Fibroblast of skin of left biceps (primary cell): ENCODE measurements at regions not wholly inside any gene's neighbourhood (a gene's known extent, or its start where the extent isn't known, plus 50 kb on each side); places are given as distances from the start of the nearest gene placed in this dataset.

Experiments
- DNase-seq, 2 experiments: peaks; one replicate each; pipeline ENCODE4 v3.0.0-alpha.2; 2013; ENCODE audit warnings: low read depth in 2 of 2

GRCh38 chr2:121860033-121860757 is 104.7 kb downstream of the TSN start:
- DNase-seq, result peak; percentile 30 to 33

GRCh38 chr2:121860758-121861227 is 105.3 kb downstream of the TSN start:
- no peak for DNase-seq

GRCh38 chr2:121862286-121862685 is 106.8 kb downstream of the TSN start:
- DNase-seq, result no peak

- DNase-seq, result no peak
Observed at GRCh38 chr2:121865914-121866313, 110.5 kb downstream of the TSN start.

GRCh38 chr2:121866789-121867188 is 111.3 kb downstream of the TSN start:
- no peak for DNase-seq

- DNase-seq, result no peak
Observed at GRCh38 chr2:121868652-121869051, 113.2 kb downstream of the TSN start.

GRCh38 chr2:121869363-121869762 is 113.9 kb downstream of the TSN start:
- no peak for DNase-seq

GRCh38 chr2:121869873-121870272 is 114.4 kb downstream of the TSN start:
- DNase-seq, result no peak

- no peak for DNase-seq
Observed at GRCh38 chr2:121872651-121873050, 117.2 kb downstream of the TSN start.

- DNase-seq, result no peak
Observed at GRCh38 chr2:121873864-121874263, 118.4 kb downstream of the TSN start.

GRCh38 chr2:121875585-121876185 is 120.2 kb downstream of the TSN start:
- no peak for DNase-seq

- no peak for DNase-seq
Observed at GRCh38 chr2:121877366-121877765, 121.9 kb downstream of the TSN start.

GRCh38 chr2:121880283-121880682 is 124.8 kb downstream of the TSN start:
- DNase-seq, result no peak

- DNase-seq, result no peak
Observed at GRCh38 chr2:121881038-121881437, 125.6 kb downstream of the TSN start.

GRCh38 chr2:121881950-121882349 is 126.5 kb downstream of the TSN start:
- no peak for DNase-seq

- DNase-seq, result no peak
Observed at GRCh38 chr2:121884078-121884477, 128.6 kb downstream of the TSN start.

- no peak for DNase-seq
Observed at GRCh38 chr2:121884511-121884921, 129.1 kb downstream of the TSN start.

GRCh38 chr2:121886059-121886458 is 130.6 kb downstream of the TSN start:
- DNase-seq, result no peak

GRCh38 chr2:121887513-121888188 is 132.2 kb downstream of the TSN start:
- DNase-seq, result no peak

- DNase-seq, result no peak
Observed at GRCh38 chr2:121888189-121888557, 132.7 kb downstream of the TSN start.

GRCh38 chr2:121890041-121890440 is 134.6 kb downstream of the TSN start:
- DNase-seq, result no peak

- no peak for DNase-seq
Observed at GRCh38 chr2:121895723-121896571, 140.5 kb downstream of the TSN start.
